ENCODE measurements at regions not wholly inside any gene's neighbourhood (a gene's known extent, or its start where the extent isn't known, plus 50 kb on each side); places are given as distances from the start of the nearest gene placed in this dataset.
"Not testable (repeated sequence)": the region's sequence is repeated elsewhere in the genome, so short reads cannot be mapped to it uniquely, and the experiment has no call there.

- DNase-seq (ENCODE audit: low spot score) = no peak
Measured at GRCh38 chr11:112616327-112617097, 344.7 kb upstream of the NCAM1 start.

- no peak for DNase-seq (ENCODE audit: low spot score)
Measured at GRCh38 chr11:112617098-112617425, 344.2 kb upstream of the NCAM1 start.

GRCh38 chr11:112617977-112618826, 343.0 kb upstream of the NCAM1 start:
- no peak for DNase-seq (ENCODE audit: low spot score)

- DNase-seq (ENCODE audit: low spot score) = no peak
Measured at GRCh38 chr11:112619106-112619505, 342.1 kb upstream of the NCAM1 start.

- DNase-seq (ENCODE audit: low spot score) = peak; percentile 54
Measured at GRCh38 chr11:112620621-112621394, 340.4 kb upstream of the NCAM1 start.

- no peak for DNase-seq (ENCODE audit: low spot score)
Measured at GRCh38 chr11:112623057-112623456, 338.2 kb upstream of the NCAM1 start.

- no peak for DNase-seq (ENCODE audit: low spot score)
Measured at GRCh38 chr11:112624431-112624830, 336.8 kb upstream of the NCAM1 start.

- not testable (repeated sequence) for DNase-seq (ENCODE audit: low spot score)
Measured at GRCh38 chr11:112624971-112625370, 336.2 kb upstream of the NCAM1 start.

GRCh38 chr11:112625814-112626213, 335.4 kb upstream of the NCAM1 start:
- no peak for DNase-seq (ENCODE audit: low spot score)

GRCh38 chr11:112626731-112627130, 334.5 kb upstream of the NCAM1 start:
- no peak for DNase-seq (ENCODE audit: low spot score)

- no peak for DNase-seq (ENCODE audit: low spot score)
Measured at GRCh38 chr11:112627588-112628045, 333.6 kb upstream of the NCAM1 start.

- no peak for DNase-seq (ENCODE audit: low spot score)
Measured at GRCh38 chr11:112628676-112629075, 332.5 kb upstream of the NCAM1 start.

- no peak for DNase-seq (ENCODE audit: low spot score)
Measured at GRCh38 chr11:112630496-112630895, 330.7 kb upstream of the NCAM1 start.

GRCh38 chr11:112631333-112631732, 329.9 kb upstream of the NCAM1 start:
- no peak for DNase-seq (ENCODE audit: low spot score)

- no peak for DNase-seq (ENCODE audit: low spot score)
Measured at GRCh38 chr11:112632866-112633505, 328.2 kb upstream of the NCAM1 start.

GRCh38 chr11:112634551-112634950, 326.7 kb upstream of the NCAM1 start:
- no peak for DNase-seq (ENCODE audit: low spot score)

GRCh38 chr11:112634995-112635737, 326.1 kb upstream of the NCAM1 start:
- no peak for DNase-seq (ENCODE audit: low spot score)

- no peak for DNase-seq (ENCODE audit: low spot score)
Measured at GRCh38 chr11:112637076-112637475, 324.1 kb upstream of the NCAM1 start.

GRCh38 chr11:112637876-112638275, 323.3 kb upstream of the NCAM1 start:
- DNase-seq (ENCODE audit: low spot score) = no peak

GRCh38 chr11:112639469-112639868, 321.8 kb upstream of the NCAM1 start:
- no peak for DNase-seq (ENCODE audit: low spot score)

- no peak for DNase-seq (ENCODE audit: low spot score)
Measured at GRCh38 chr11:112643416-112643815, 317.8 kb upstream of the NCAM1 start.

Measured in ureter (tissue), 1 donor.